GM19467 (cell line): ENCODE measurements at regions not wholly inside any gene's neighbourhood (a gene's known extent, or its start where the extent isn't known, plus 50 kb on each side); places are given as distances from the start of the nearest gene placed in this dataset.

Experiments used
- ATAC-seq: cut with Tn5 transposase; IDR thresholded peaks from one replicate; pipeline ENCODE4 v1.9.1; 2021; ENCODE audit warnings: mild to moderate bottlenecking, moderate library complexity; ENCODE audit not compliant: unreplicated experiment

GRCh38 chr2:128755695-128756364, 437.2 kb upstream of the HS6ST1 start:
- ATAC-seq, result no peak

- ATAC-seq, result no peak
These were observed 437.7 kb upstream of the HS6ST1 start for GRCh38 chr2:128756365-128756717.

DNA sequence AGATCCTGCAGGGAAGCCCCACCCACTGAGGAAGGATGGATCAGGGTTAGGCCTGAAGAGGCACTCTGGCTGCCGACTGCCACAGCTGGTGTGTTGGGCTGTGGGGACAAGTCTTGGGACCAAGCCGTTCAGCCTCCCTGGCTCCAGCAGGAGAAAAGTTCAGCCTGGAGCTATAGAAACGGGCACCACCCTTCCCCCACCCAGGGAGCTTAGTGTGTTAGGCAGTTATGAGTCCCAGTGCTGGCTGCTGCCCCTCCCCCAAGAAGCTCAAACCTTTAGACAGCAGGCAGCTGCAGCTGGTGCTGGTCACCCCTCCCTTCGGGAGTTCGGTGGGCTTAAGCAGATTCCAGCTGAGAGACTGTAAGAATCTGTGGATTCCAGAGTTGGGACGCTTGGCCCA, 447.1 kb upstream of the HS6ST1 start:
- ATAC-seq, result no peak

GRCh38 chr2:128768041-128768440, 449.4 kb upstream of the HS6ST1 start:
- ATAC-seq, result no peak

- no peak for ATAC-seq
These were observed 450.9 kb upstream of the HS6ST1 start for GRCh38 chr2:128769457-128770142.

GRCh38 chr2:128770143-128771085, 451.7 kb upstream of the HS6ST1 start:
- no peak for ATAC-seq

DNA sequence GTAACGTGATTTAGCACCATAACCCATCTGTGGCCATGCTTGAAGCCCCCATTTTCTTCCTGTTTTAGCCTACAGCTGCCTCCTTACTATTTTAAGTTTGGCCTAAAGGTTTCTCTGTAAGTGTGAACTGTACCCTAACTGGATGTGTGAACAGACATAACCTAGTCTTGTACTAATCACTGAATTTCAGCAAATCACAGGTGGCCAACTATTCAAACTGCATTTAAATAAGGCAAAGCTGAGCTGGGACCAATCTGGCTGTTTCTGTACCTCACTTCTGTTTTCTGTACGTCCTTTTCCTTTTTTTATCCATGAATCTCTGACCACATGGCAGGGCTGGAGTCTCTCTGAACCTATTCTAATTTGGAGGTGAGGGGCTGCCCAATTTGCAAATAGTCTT, 452.7 kb upstream of the HS6ST1 start:
- ATAC-seq, result no peak

- no peak for ATAC-seq
These were observed 454.0 kb upstream of the HS6ST1 start for GRCh38 chr2:128772671-128773070.

GRCh38 chr2:128773641-128774319, 455.1 kb upstream of the HS6ST1 start:
- ATAC-seq, result no peak

- no peak for ATAC-seq
These were observed 455.9 kb upstream of the HS6ST1 start for GRCh38 chr2:128774320-128775216.

GRCh38 chr2:128775217-128775913, 456.7 kb upstream of the HS6ST1 start:
- no peak for ATAC-seq

DNA sequence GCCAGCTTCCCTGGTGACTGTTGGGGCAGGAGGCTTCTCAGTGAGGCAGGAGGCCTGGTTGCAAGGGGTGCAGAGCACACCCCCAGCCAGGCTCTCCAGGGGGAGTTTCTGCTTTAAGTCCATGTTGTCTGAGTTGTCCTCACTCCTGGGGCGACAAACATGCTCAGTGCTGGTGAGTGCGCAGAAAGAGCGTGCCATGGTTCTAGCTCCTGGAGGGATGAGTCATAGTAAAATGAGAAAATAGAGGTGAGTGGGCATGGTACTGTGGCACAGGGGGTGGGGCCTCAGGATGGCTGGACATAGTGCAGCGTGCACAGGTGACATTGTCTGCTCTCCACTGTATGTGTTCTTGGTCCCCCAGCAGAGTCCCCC, 457.2 kb upstream of the HS6ST1 start:
- ATAC-seq, result no peak

GRCh38 chr2:128776461-128777195, 458.0 kb upstream of the HS6ST1 start:
- ATAC-seq, result no peak

DNA sequence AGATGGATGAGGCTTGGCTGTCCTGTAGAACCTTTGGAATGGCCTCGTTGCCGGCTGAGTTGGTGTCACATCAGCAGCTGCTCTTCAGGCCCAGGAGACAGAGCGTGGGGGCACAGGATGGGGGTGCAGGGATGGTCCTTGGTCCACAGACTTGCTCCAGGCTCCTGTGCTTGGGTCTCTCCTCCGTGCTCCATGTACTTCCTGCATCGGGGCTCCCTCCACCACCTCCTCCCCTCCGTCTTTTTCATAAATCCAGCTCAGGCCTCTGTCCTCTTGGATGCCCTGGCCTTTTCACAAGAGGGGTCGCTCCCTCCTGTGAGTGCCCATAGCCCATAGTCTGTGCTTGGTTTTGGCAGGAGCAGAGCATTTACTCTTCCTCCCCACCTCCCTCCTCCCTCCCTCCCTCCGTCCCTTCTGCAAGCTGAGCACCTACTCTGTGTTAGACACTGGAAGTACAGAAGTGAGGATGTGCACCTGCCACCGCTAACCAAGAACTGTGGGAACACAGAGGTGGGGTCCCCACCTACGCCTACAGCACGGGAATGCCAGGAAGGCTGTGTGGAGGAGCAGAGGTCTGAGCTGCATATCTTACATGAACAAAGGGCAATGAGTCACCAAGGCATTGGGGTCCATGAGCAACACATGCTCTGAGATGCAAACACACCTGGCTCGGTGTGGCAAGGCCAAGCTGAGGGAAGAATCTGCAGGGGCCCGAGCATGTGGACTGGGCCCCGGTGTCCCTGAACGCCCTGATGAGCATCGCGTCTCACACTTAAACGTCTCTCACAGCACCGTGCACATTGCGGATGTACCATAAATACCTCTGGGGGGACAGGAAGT, 458.7 kb upstream of the HS6ST1 start:
- no peak for ATAC-seq

- ATAC-seq, result no peak
These were observed 460.2 kb upstream of the HS6ST1 start for GRCh38 chr2:128778843-128779242.

- ATAC-seq, result no peak
These were observed 460.8 kb upstream of the HS6ST1 start for GRCh38 chr2:128779301-128780095.

DNA sequence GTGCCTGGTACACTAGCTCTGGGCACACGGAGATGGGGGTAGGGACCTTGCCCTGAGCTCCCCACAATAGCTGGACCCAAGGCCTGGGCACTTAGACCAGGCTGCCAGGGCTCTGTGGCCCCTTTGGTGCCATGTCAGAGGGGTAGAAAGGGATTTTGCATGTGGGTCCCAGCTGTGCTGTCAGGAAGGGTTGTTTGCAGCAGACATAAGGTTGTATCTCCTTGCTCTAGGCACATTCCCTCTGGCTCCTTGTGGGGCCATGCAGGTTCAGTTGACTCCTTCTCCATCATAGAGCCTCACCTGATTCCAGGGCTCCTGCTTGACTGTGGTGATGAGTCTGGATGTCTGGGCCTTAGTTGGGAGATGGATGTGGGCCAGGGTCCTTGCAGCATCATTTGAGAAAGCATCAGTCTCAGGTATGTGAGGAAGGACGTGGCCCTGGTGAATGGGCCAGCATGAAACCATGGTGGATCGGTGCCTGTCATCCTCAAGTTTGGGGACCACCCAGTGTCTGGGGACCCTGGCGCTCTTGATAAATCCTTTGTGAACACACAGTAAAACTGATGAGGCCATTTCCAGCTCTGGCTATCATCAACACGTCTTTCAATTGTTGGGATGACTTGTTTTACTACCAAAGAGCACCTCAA, 461.9 kb upstream of the HS6ST1 start:
- ATAC-seq, result no peak
